ENCODE measurements at regions not wholly inside any gene's neighbourhood (a gene's known extent, or its start where the extent isn't known, plus 50 kb on each side); places are given as distances from the start of the nearest gene placed in this dataset.

DNA sequence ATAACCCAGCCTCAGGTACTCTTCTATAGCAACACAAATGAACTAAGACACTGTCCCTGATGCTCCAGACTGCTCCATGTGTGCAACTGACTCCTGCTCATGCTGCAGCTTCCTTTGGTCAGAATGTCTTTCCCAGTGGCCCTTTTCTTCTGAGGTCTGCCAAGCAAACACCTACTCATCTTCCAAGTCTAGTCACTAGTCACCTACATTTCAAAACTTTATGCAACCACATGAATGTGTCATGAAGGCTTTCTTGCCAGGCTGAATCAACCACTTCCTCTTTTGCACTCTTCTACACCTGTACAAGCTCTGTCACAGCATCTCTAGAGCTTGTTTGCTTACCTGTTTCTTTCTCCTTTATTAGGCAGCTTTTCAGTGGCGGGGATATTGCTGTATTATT lies 75.8 kb downstream of the LSMEM1 start:
- TF ChIP-seq, protein P1, sequence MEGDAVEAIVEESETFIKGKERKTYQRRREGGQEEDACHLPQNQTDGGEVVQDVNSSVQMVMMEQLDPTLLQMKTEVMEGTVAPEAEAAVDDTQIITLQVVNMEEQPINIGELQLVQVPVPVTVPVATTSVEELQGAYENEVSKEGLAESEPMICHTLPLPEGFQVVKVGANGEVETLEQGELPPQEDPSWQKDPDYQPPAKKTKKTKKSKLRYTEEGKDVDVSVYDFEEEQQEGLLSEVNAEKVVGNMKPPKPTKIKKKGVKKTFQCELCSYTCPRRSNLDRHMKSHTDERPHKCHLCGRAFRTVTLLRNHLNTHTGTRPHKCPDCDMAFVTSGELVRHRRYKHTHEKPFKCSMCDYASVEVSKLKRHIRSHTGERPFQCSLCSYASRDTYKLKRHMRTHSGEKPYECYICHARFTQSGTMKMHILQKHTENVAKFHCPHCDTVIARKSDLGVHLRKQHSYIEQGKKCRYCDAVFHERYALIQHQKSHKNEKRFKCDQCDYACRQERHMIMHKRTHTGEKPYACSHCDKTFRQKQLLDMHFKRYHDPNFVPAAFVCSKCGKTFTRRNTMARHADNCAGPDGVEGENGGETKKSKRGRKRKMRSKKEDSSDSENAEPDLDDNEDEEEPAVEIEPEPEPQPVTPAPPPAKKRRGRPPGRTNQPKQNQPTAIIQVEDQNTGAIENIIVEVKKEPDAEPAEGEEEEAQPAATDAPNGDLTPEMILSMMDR (IDR thresholded peaks at IDR 0.05), result no peak
- no peak for TF ChIP-seq POLR2A (IDR thresholded peaks at IDR 0.05)
